ENCODE measurements at regions not wholly inside any gene's neighbourhood (a gene's known extent, or its start where the extent isn't known, plus 50 kb on each side); places are given as distances from the start of the nearest gene placed in this dataset.

- Mint-ChIP-seq H3K9me3 (ENCODE audit: unreplicated experiment) (no peaks in the 10 kb centered on the region), H3K4me1 (ENCODE audit: unreplicated experiment) (no peaks in the 10 kb centered on the region), H3K4me3 (ENCODE audit: unreplicated experiment) (no peak overlapping the region), H3K27ac (ENCODE audit: unreplicated experiment) (no peak overlapping the region), H3K36me3 (ENCODE audit: unreplicated experiment) (no peaks in the 10 kb centered on the region), H3K27me3 (ENCODE audit: unreplicated experiment) (no peaks in the 10 kb centered on the region)
- no peak for DNase-seq (ENCODE audit: extremely low spot score, unreplicated experiment)
- no peak for TF ChIP-seq CTCF (IDR thresholded peaks at IDR 0.05)
Observed at GRCh38 chr2:16287831-16288230, 347.5 kb downstream of the MYCN start.

GRCh38 chr2:16287281-16287680, 346.9 kb downstream of the MYCN start:
- Mint-ChIP-seq H3K9me3 (ENCODE audit: unreplicated experiment) (no peaks in the 10 kb centered on the region), H3K4me1 (ENCODE audit: unreplicated experiment) (no peaks in the 10 kb centered on the region), H3K27ac (ENCODE audit: unreplicated experiment) (no peak overlapping the region), H3K4me3 (ENCODE audit: unreplicated experiment) (no peak overlapping the region), H3K27me3 (ENCODE audit: unreplicated experiment) (no peaks in the 10 kb centered on the region), H3K36me3 (ENCODE audit: unreplicated experiment) (no peaks in the 10 kb centered on the region)
- TF ChIP-seq CTCF (IDR thresholded peaks at IDR 0.05): no peak
- no peak for DNase-seq (ENCODE audit: extremely low spot score, unreplicated experiment)

GRCh38 chr2:16285813-16286510, 345.6 kb downstream of the MYCN start:
- no peaks in the 10 kb centered on the region for H3K36me3 Mint-ChIP-seq (ENCODE audit: unreplicated experiment)
- no peak overlapping the region for H3K4me3 Mint-ChIP-seq (ENCODE audit: unreplicated experiment)
- no peaks in the 10 kb centered on the region for H3K9me3 Mint-ChIP-seq (ENCODE audit: unreplicated experiment)
- no peak for TF ChIP-seq CTCF (IDR thresholded peaks at IDR 0.05)
- no peak for DNase-seq (ENCODE audit: extremely low spot score, unreplicated experiment)
- no peak overlapping the region for H3K27ac Mint-ChIP-seq (ENCODE audit: unreplicated experiment)
- H3K27me3 Mint-ChIP-seq (ENCODE audit: unreplicated experiment): no peaks in the 10 kb centered on the region
- H3K4me1 Mint-ChIP-seq (ENCODE audit: unreplicated experiment): no peaks in the 10 kb centered on the region

GRCh38 chr2:16284941-16285625, 344.7 kb downstream of the MYCN start:
- Mint-ChIP-seq H3K4me3 (ENCODE audit: unreplicated experiment) (no peak overlapping the region), H3K9me3 (ENCODE audit: unreplicated experiment) (no peaks in the 10 kb centered on the region), H3K27ac (ENCODE audit: unreplicated experiment) (no peak overlapping the region), H3K27me3 (ENCODE audit: unreplicated experiment) (no peaks in the 10 kb centered on the region), H3K4me1 (ENCODE audit: unreplicated experiment) (no peaks in the 10 kb centered on the region), H3K36me3 (ENCODE audit: unreplicated experiment) (no peaks in the 10 kb centered on the region)
- TF ChIP-seq CTCF (IDR thresholded peaks at IDR 0.05): no peak
- no peak for DNase-seq (ENCODE audit: extremely low spot score, unreplicated experiment)

GRCh38 chr2:16283071-16283850, 342.9 kb downstream of the MYCN start:
- TF ChIP-seq CTCF (IDR thresholded peaks at IDR 0.05): no peak
- Mint-ChIP-seq H3K36me3 (ENCODE audit: unreplicated experiment) (no peaks in the 10 kb centered on the region), H3K4me1 (ENCODE audit: unreplicated experiment) (no peaks in the 10 kb centered on the region), H3K9me3 (ENCODE audit: unreplicated experiment) (no peaks in the 10 kb centered on the region), H3K27ac (ENCODE audit: unreplicated experiment) (no peak overlapping the region), H3K4me3 (ENCODE audit: unreplicated experiment) (no peak overlapping the region), H3K27me3 (ENCODE audit: unreplicated experiment) (no peaks in the 10 kb centered on the region)
- no peak for DNase-seq (ENCODE audit: extremely low spot score, unreplicated experiment)

Measured in osteocyte (in vitro differentiated cells).